H9 (cell line): ENCODE measurements at regions not wholly inside any gene's neighbourhood (a gene's known extent, or its start where the extent isn't known, plus 50 kb on each side); places are given as distances from the start of the nearest gene placed in this dataset.

ENCODE experiments used
- DNase-seq: peaks from one replicate; pipeline ENCODE4 v3.0.0-alpha.2; 2017
- H2AFZ ChIP-seq: one replicate; pipeline ENCODE4 v1.6.1; 2013; ENCODE audit warnings: mild to moderate bottlenecking, low read length, control low read depth, moderate library complexity
- H2AK5ac ChIP-seq: 2 replicates; pipeline ENCODE4 v1.6.1; 2013; ENCODE audit warnings: low read length, control low read depth, mixed read lengths; ENCODE audit not compliant: insufficient read length
- H2BK120ac ChIP-seq: one replicate; pipeline ENCODE4 v1.6.1; 2013; ENCODE audit warnings: low read depth, mild to moderate bottlenecking, low read length, control low read depth, inconsistent platforms; ENCODE audit not compliant: poor library complexity, severe bottlenecking
- H2BK12ac ChIP-seq: 2 replicates; pipeline ENCODE4 v1.6.1; 2013; ENCODE audit warnings: low read length, control low read depth, mixed read lengths, low read depth; ENCODE audit not compliant: insufficient read length
- H2BK15ac ChIP-seq: 2 replicates; pipeline ENCODE4 v1.6.1; 2013; ENCODE audit warnings: low read depth, low read length, control low read depth
- H2BK20ac ChIP-seq: one replicate; pipeline ENCODE4 v1.6.1; 2013; ENCODE audit warnings: low read depth, mild to moderate bottlenecking, low read length, control low read depth, inconsistent platforms; ENCODE audit not compliant: poor library complexity, severe bottlenecking
- H2BK5ac ChIP-seq: 2 replicates; pipeline ENCODE4 v1.6.1; 2013; ENCODE audit warnings: low read length, control low read depth, mixed read lengths; ENCODE audit not compliant: insufficient read length
- H3K14ac ChIP-seq: 2 replicates; pipeline ENCODE4 v1.6.1; 2013; ENCODE audit warnings: low read length, control low read depth; ENCODE audit not compliant: insufficient read depth
- H3K18ac ChIP-seq: 2 replicates; pipeline ENCODE4 v1.6.1; 2013; ENCODE audit warnings: low read depth, mild to moderate bottlenecking, mixed read lengths, low read length, control low read depth; ENCODE audit not compliant: insufficient read length
- H3K23ac ChIP-seq: 2 replicates; pipeline ENCODE4 v1.6.1; 2013; ENCODE audit warnings: low read length, control low read depth, mixed read lengths, low read depth; ENCODE audit not compliant: insufficient read length
- H3K23me2 ChIP-seq: 2 replicates; pipeline ENCODE4 v1.6.1; 2013; ENCODE audit warnings: low read depth, mild to moderate bottlenecking, mixed read lengths, low read length, control low read depth; ENCODE audit not compliant: insufficient read length, poor library complexity, severe bottlenecking
- H3K27ac ChIP-seq: 2 replicates; pipeline ENCODE4 v1.5.1; 2013; ENCODE audit warnings: low read length, control low read depth, mixed read lengths, low read depth; ENCODE audit not compliant: insufficient read length
- H3K27me3 ChIP-seq: 2 replicates; pipeline ENCODE4 v1.6.1; 2013; ENCODE audit warnings: low read length, control low read depth, inconsistent platforms; ENCODE audit not compliant: insufficient read depth
- H3K4ac ChIP-seq: 2 replicates; pipeline ENCODE4 v1.6.1; 2013; ENCODE audit warnings: low read depth, mild to moderate bottlenecking, control low read depth, inconsistent platforms, low read length, moderate library complexity
- H3K4me1 ChIP-seq: 2 replicates; pipeline ENCODE4 v1.6.1; 2013; ENCODE audit warnings: low read length, control low read depth, inconsistent platforms; ENCODE audit not compliant: insufficient read depth
- H3K4me2 ChIP-seq: 2 replicates; pipeline ENCODE4 v1.6.1; 2013; ENCODE audit warnings: low read length, control low read depth, mixed read lengths; ENCODE audit not compliant: insufficient read length, insufficient read depth
- H3K56ac ChIP-seq: 2 replicates; pipeline ENCODE4 v1.6.1; 2013; ENCODE audit warnings: low read depth, mild to moderate bottlenecking, mixed read lengths, low read length, control low read depth; ENCODE audit not compliant: insufficient read length
- H3K79me1 ChIP-seq: 2 replicates; pipeline ENCODE4 v1.6.1; 2013; ENCODE audit warnings: low read depth, mild to moderate bottlenecking, moderate library complexity, low read length, control low read depth, inconsistent platforms; ENCODE audit not compliant: insufficient read depth, poor library complexity, severe bottlenecking
- H3K79me2 ChIP-seq: 2 replicates; pipeline ENCODE4 v1.6.1; 2013; ENCODE audit warnings: low read length, control low read depth, inconsistent platforms; ENCODE audit not compliant: insufficient read depth
- H3K9ac ChIP-seq: 2 replicates; pipeline ENCODE4 v1.6.1; 2013; ENCODE audit warnings: low read length, control low read depth, mixed read lengths; ENCODE audit not compliant: insufficient read length; ENCODE audit errors: extremely low read depth
- H3K9me3 ChIP-seq: one replicate; pipeline ENCODE4 v1.6.1; 2013; ENCODE audit warnings: low read depth, low read length, inconsistent platforms; ENCODE audit not compliant: control insufficient read depth
- H3T11ph ChIP-seq: one replicate; pipeline ENCODE4 v1.6.1; 2013; ENCODE audit warnings: mild to moderate bottlenecking, low read length, control low read depth, inconsistent platforms
- H4K20me1 ChIP-seq: one replicate; pipeline ENCODE4 v1.6.1; 2013; ENCODE audit not compliant: control insufficient read depth, insufficient read length, insufficient read depth
- H4K5ac ChIP-seq: 2 replicates; pipeline ENCODE4 v1.6.1; 2013; ENCODE audit warnings: low read depth, mild to moderate bottlenecking, mixed read lengths, low read length, control low read depth; ENCODE audit not compliant: insufficient read length
- H4K8ac ChIP-seq: replicated peaks from 2 replicates; pipeline ENCODE4 v1.6.1; 2013; ENCODE audit warnings: low read length, control low read depth, mixed read lengths, low read depth; ENCODE audit not compliant: insufficient read length
- H4K91ac ChIP-seq: 2 replicates; pipeline ENCODE4 v1.6.1; 2013; ENCODE audit warnings: low read depth, mild to moderate bottlenecking, moderate library complexity, mixed read lengths, low read length, control low read depth; ENCODE audit not compliant: insufficient read length
- H3K27ac Mint-ChIP-seq, 3 experiments: 2 replicates in 2 of 3; 3 replicates in 1 of 3; pipeline ENCODE4 v1.8.0; 2020 to 2021; ENCODE audit warnings: mixed read lengths in 3 of 3, mild to moderate bottlenecking in 1 of 3, moderate library complexity in 1 of 3
- H3K27me3 Mint-ChIP-seq: 2 replicates; pipeline ENCODE4 v1.8.0; 2021; ENCODE audit warnings: low read depth, mild to moderate bottlenecking, moderate library complexity, mixed read lengths
- H3K36me3 Mint-ChIP-seq, 3 experiments: 2 replicates in 2 of 3; 3 replicates in 1 of 3; pipeline ENCODE4 v1.8.0; 2020 to 2021; ENCODE audit warnings: low read depth in 3 of 3, mixed read lengths in 3 of 3; ENCODE audit not compliant: insufficient read depth in 1 of 3
- H3K4me1 Mint-ChIP-seq, 2 experiments: 2 replicates each; pipeline ENCODE4 v1.8.0; 2020; ENCODE audit warnings: mixed read lengths in 2 of 2
- H3K4me3 Mint-ChIP-seq, 2 experiments: 2 replicates in 1 of 2; 3 replicates in 1 of 2; pipeline ENCODE4 v1.8.0; 2020 to 2021; ENCODE audit warnings: mild to moderate bottlenecking in 2 of 2, mixed read lengths in 2 of 2, moderate library complexity in 1 of 2
- H3K9me3 Mint-ChIP-seq, 2 experiments: 2 replicates in 1 of 2; 3 replicates in 1 of 2; pipeline ENCODE4 v1.8.0; 2020; ENCODE audit warnings: mild to moderate bottlenecking in 2 of 2, mixed read lengths in 2 of 2, moderate library complexity in 1 of 2
- TF ChIP-seq, protein P1 (sequence below): fragments of 200-600 bp; sonication (generic); conservative IDR thresholded peaks from 3 replicates; pipeline ENCODE4 v1.8.0; 2021; ENCODE audit warnings: antibody characterized with exemption, mild to moderate bottlenecking

DNA sequence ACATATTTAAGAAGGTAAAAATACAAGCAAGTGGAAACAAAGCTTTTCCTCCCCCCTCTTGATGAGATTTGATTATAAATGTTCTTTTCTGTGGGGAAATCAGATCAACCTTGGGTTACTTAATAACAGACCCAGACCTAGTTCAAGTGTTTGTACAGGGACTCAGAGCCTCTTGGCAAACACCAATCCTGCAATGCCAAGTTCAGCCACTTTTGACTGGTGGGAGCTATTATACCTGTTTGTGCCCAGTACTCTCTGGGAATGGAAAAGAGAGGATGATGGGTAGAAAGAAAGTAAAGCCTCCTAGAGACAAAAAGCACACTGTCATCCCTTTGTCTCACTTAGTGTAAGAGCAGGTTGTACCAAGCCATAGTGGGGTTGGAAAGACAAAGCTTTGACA is 63.8 kb upstream of the EPHA4 start:
- no peak overlapping the region for H2BK12ac ChIP-seq
- Mint-ChIP-seq H3K27ac (no peak overlapping the region), H3K9me3 (no peaks in the 10 kb centered on the region), H3K27me3 (no peaks in the 10 kb centered on the region), H3K36me3 (no peaks in the 10 kb centered on the region; a peak in 2 of 7 replicates), H3K4me3 (no peak overlapping the region), H3K4me1 (no peaks in the 10 kb centered on the region)
- no peak overlapping the region for H3K23ac ChIP-seq
- no peak overlapping the region for H4K91ac ChIP-seq
- no peaks in the 10 kb centered on the region for H4K20me1 ChIP-seq
- no peak overlapping the region for H3K14ac ChIP-seq
- no peaks in the 10 kb centered on the region for H3K27me3 ChIP-seq
- H3K23me2 ChIP-seq, result no peaks in the 10 kb centered on the region
- no peaks in the 10 kb centered on the region for H3K79me2 ChIP-seq
- H2BK5ac ChIP-seq, result no peak overlapping the region
- H3T11ph ChIP-seq, result no peak overlapping the region
- H3K56ac ChIP-seq, result no peak overlapping the region
- H4K5ac ChIP-seq, result no peak overlapping the region
- H3K9ac ChIP-seq, result no peak overlapping the region
- no peak overlapping the region for H2BK20ac ChIP-seq
- no peak overlapping the region for H2BK15ac ChIP-seq
- no peak overlapping the region for H2AFZ ChIP-seq
- no peak overlapping the region for H3K4me2 ChIP-seq
- H3K4ac ChIP-seq, result no peak overlapping the region
- H3K27ac ChIP-seq, result no peak overlapping the region
- H2BK120ac ChIP-seq, result no peak overlapping the region
- no peak overlapping the region for H3K18ac ChIP-seq
- H3K4me1 ChIP-seq, result no peaks in the 10 kb centered on the region
- TF ChIP-seq, protein P1, sequence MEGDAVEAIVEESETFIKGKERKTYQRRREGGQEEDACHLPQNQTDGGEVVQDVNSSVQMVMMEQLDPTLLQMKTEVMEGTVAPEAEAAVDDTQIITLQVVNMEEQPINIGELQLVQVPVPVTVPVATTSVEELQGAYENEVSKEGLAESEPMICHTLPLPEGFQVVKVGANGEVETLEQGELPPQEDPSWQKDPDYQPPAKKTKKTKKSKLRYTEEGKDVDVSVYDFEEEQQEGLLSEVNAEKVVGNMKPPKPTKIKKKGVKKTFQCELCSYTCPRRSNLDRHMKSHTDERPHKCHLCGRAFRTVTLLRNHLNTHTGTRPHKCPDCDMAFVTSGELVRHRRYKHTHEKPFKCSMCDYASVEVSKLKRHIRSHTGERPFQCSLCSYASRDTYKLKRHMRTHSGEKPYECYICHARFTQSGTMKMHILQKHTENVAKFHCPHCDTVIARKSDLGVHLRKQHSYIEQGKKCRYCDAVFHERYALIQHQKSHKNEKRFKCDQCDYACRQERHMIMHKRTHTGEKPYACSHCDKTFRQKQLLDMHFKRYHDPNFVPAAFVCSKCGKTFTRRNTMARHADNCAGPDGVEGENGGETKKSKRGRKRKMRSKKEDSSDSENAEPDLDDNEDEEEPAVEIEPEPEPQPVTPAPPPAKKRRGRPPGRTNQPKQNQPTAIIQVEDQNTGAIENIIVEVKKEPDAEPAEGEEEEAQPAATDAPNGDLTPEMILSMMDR, result peak; percentile 46; the same call in 2 of the 3 replicates
- H3K9me3 ChIP-seq, result no peaks in the 10 kb centered on the region
- DNase-seq, result no peak
- no peak overlapping the region for H4K8ac ChIP-seq
- no peaks in the 10 kb centered on the region for H3K79me1 ChIP-seq
- no peak overlapping the region for H2AK5ac ChIP-seq
